Stimulated activated naive CD4-positive, alpha-beta T cell (primary cell): ENCODE measurements at regions not wholly inside any gene's neighbourhood (a gene's known extent, or its start where the extent isn't known, plus 50 kb on each side); places are given as distances from the start of the nearest gene placed in this dataset.

Experiments
- DNase-seq, 6 experiments: peaks; one replicate each; lab custom pipeline; 2025; lab: John Stamatoyannopoulos, UW

- DNase-seq = no peak
Observed at GRCh38 chr16:52647588-52647987, 100.6 kb upstream of the TOX3 start.

- no peak for DNase-seq
Observed at GRCh38 chr16:52643006-52643405, 96.1 kb upstream of the TOX3 start.

GRCh38 chr16:52634528-52634927 is 87.6 kb upstream of the TOX3 start:
- DNase-seq = no peak

- no peak for DNase-seq
Observed at GRCh38 chr16:52634104-52634503, 87.2 kb upstream of the TOX3 start.

- DNase-seq = no peak
Observed at GRCh38 chr16:52633230-52633629, 86.3 kb upstream of the TOX3 start.

- no peak for DNase-seq
Observed at GRCh38 chr16:52631711-52632110, 84.8 kb upstream of the TOX3 start.

GRCh38 chr16:52630711-52631110 is 83.8 kb upstream of the TOX3 start:
- DNase-seq = no peak

- no peak for DNase-seq
Observed at GRCh38 chr16:52629296-52629695, 82.4 kb upstream of the TOX3 start.

GRCh38 chr16:52624891-52625290 is 77.9 kb upstream of the TOX3 start:
- DNase-seq = no peak

- no peak for DNase-seq
Observed at GRCh38 chr16:52621651-52622050, 74.7 kb upstream of the TOX3 start.

GRCh38 chr16:52618753-52619497 is 72.0 kb upstream of the TOX3 start:
- no peak for DNase-seq

GRCh38 chr16:52617591-52617990 is 70.6 kb upstream of the TOX3 start:
- DNase-seq = no peak

GRCh38 chr16:52613508-52613907 is 66.6 kb upstream of the TOX3 start:
- DNase-seq = no peak

GRCh38 chr16:52611817-52612673 is 65.1 kb upstream of the TOX3 start:
- DNase-seq = no peak

- no peak for DNase-seq
Observed at GRCh38 chr16:52603015-52603414, 56.1 kb upstream of the TOX3 start.

GRCh38 chr16:52597772-52598483 is 51.0 kb upstream of the TOX3 start:
- no peak for DNase-seq

- no peak for DNase-seq
Observed at GRCh38 chr16:52597073-52597771, 50.3 kb upstream of the TOX3 start.
